IMR-90 (cell line): ENCODE measurements at regions not wholly inside any gene's neighbourhood (a gene's known extent, or its start where the extent isn't known, plus 50 kb on each side); places are given as distances from the start of the nearest gene placed in this dataset.

Experiments
- ATAC-seq: fragments of 200-7000 bp; cut with Tn5 transposase; 2 replicates; pipeline ENCODE4 v1.9.1; 2020; ENCODE audit warnings: low read depth, mild to moderate bottlenecking, moderate library complexity
- BruUV-seq: library from RNA; stranded (reverse); fragments of 400-500 nt; replicated peaks from 2 replicates; lab custom pipeline; 2021; lab: Mats Ljungman, UMichigan
- CTCF ChIA-PET: fragments of 300-600 bp; formaldehyde crosslinking; extraction: SDS; loops from one replicate; lab custom pipeline; 2021; ENCODE audit warnings: antibody characterized with exemption; lab: Yijun Ruan, JAX
- POLR2A ChIA-PET: fragments of 300-600 bp; sonication (Branson Sonifier 250); formaldehyde crosslinking; loops from one replicate; lab custom pipeline; 2022; ENCODE audit warnings: antibody characterized with exemption; ENCODE audit not compliant: unreplicated experiment; lab: Charles Lee
- DNase-seq: peaks from one replicate; pipeline ENCODE4 v3.0.0; 2013
- H2AFZ ChIP-seq: replicated peaks from 2 replicates; pipeline ENCODE3; 2013; ENCODE audit warnings: low read length, mild to moderate bottlenecking; ENCODE audit not compliant: poor library complexity
- H2AK5ac ChIP-seq: 2 replicates; pipeline ENCODE4 v1.6.1; 2013; ENCODE audit warnings: low read depth, low read length, inconsistent platforms
- H2AK9ac ChIP-seq: replicated peaks from 2 replicates; pipeline ENCODE3; 2013; ENCODE audit warnings: mild to moderate bottlenecking, low read depth, low read length, moderate library complexity; ENCODE audit not compliant: poor library complexity
- H2BK120ac ChIP-seq: 2 replicates; pipeline ENCODE4 v1.6.1; 2013; ENCODE audit warnings: low read depth, low read length, inconsistent platforms
- H2BK15ac ChIP-seq: 3 replicates; pipeline ENCODE4 v1.6.1; 2013; ENCODE audit warnings: low read depth, low read length, inconsistent platforms
- H2BK20ac ChIP-seq: 2 replicates; pipeline ENCODE4 v1.6.1; 2013; ENCODE audit warnings: low read depth, mild to moderate bottlenecking, inconsistent platforms, low read length, moderate library complexity
- H2BK5ac ChIP-seq: 2 replicates; pipeline ENCODE4 v1.6.1; 2013; ENCODE audit warnings: mild to moderate bottlenecking, low read depth, low read length, inconsistent platforms; ENCODE audit not compliant: poor library complexity, severe bottlenecking
- H3K14ac ChIP-seq: replicated peaks from 2 replicates; pipeline ENCODE4 v1.6.1; 2013; ENCODE audit warnings: low read depth, low read length, inconsistent platforms
- H3K18ac ChIP-seq: 2 replicates; pipeline ENCODE4 v1.6.1; 2013; ENCODE audit warnings: low read depth, low read length, control low read depth
- H3K23ac ChIP-seq: 2 replicates; pipeline ENCODE4 v1.6.1; 2013; ENCODE audit warnings: low read depth, low read length, inconsistent platforms
- H3K27ac ChIP-seq: 2 replicates; pipeline ENCODE4 v1.5.1; 2013; ENCODE audit warnings: mild to moderate bottlenecking, control low read depth, low read length; ENCODE audit not compliant: insufficient read depth
- H3K27me3 ChIP-seq: 2 replicates; pipeline ENCODE4 v1.6.1; 2013; ENCODE audit warnings: low read length; ENCODE audit not compliant: control insufficient read depth, insufficient read depth
- H3K36me3 ChIP-seq: 2 replicates; pipeline ENCODE4 v1.6.1; 2013; ENCODE audit warnings: low read length, mixed read lengths; ENCODE audit not compliant: control insufficient read depth, insufficient read depth
- H3K4ac ChIP-seq: 2 replicates; pipeline ENCODE4 v1.6.1; 2013; ENCODE audit warnings: low read depth, low read length, inconsistent platforms
- H3K4me1 ChIP-seq: 2 replicates; pipeline ENCODE4 v1.6.1; 2013; ENCODE audit warnings: low read length, mixed read lengths; ENCODE audit not compliant: control insufficient read depth, insufficient read depth
- H3K4me2 ChIP-seq: 2 replicates; pipeline ENCODE4 v1.6.1; 2013; ENCODE audit warnings: low read depth, mild to moderate bottlenecking, control low read depth, low read length, moderate library complexity
- H3K4me3 ChIP-seq: 2 replicates; pipeline ENCODE4 v1.5.1; 2013; ENCODE audit warnings: low read depth, mild to moderate bottlenecking, control low read depth, low read length, moderate library complexity; ENCODE audit not compliant: insufficient read depth
- H3K56ac ChIP-seq: 2 replicates; pipeline ENCODE4 v1.6.1; 2013; ENCODE audit warnings: low read length, inconsistent platforms; ENCODE audit not compliant: insufficient read depth; ENCODE audit errors: extremely low read depth
- H3K79me1 ChIP-seq, 2 experiments: 2 replicates each; pipeline ENCODE4 v1.6.1; 2013; ENCODE audit warnings: low read length in 2 of 2, inconsistent platforms in 1 of 2, low read depth in 1 of 2
- H3K9ac ChIP-seq: 2 replicates; pipeline ENCODE4 v1.6.1; 2013; ENCODE audit warnings: low read depth, low read length, control low read depth
- H3K9me1 ChIP-seq: 2 replicates; pipeline ENCODE4 v1.6.1; 2013; ENCODE audit warnings: low read length, inconsistent platforms; ENCODE audit not compliant: insufficient read depth
- H3K9me3 ChIP-seq: 2 replicates; pipeline ENCODE4 v1.6.1; 2013; ENCODE audit warnings: low read length; ENCODE audit not compliant: control insufficient read depth, insufficient read depth
- H4K20me1 ChIP-seq: 2 replicates; pipeline ENCODE4 v1.6.1; 2013; ENCODE audit warnings: low read length, inconsistent platforms; ENCODE audit not compliant: insufficient read depth
- H4K5ac ChIP-seq: 2 replicates; pipeline ENCODE4 v1.6.1; 2013; ENCODE audit warnings: mild to moderate bottlenecking, low read depth, low read length, control low read depth
- H4K8ac ChIP-seq, 2 experiments: 2 replicates each; pipeline ENCODE4 v1.6.1; 2013; ENCODE audit warnings: low read depth in 2 of 2, low read length in 2 of 2, control low read depth in 1 of 2, inconsistent platforms in 1 of 2
- H4K91ac ChIP-seq: 2 replicates; pipeline ENCODE4 v1.6.1; 2013; ENCODE audit warnings: low read depth, low read length, inconsistent platforms; ENCODE audit not compliant: insufficient read depth
- BHLHE40 ChIP-seq: fragments of 150-350 bp; IDR thresholded peaks from 2 replicates; pipeline ENCODE4 v1.6.1; 2016; ENCODE audit warnings: mild to moderate bottlenecking, low read depth, low read length
- CHD1 ChIP-seq: IDR thresholded peaks from 2 replicates; pipeline ENCODE4 v1.6.1; 2012; ENCODE audit warnings: low read depth, low read length, improper control_type of control experiment
- CTCF ChIP-seq: conservative IDR thresholded peaks from 2 replicates; pipeline ENCODE4 v1.5.1; 2012; ENCODE audit warnings: mild to moderate bottlenecking, low read depth, low read length, improper control_type of control experiment
- ELK1 ChIP-seq: fragments of 150-350 bp; IDR thresholded peaks from 2 replicates; pipeline ENCODE4 v1.6.1; 2016; ENCODE audit warnings: low read depth, mild to moderate bottlenecking, low read length, moderate library complexity, borderline replicate concordance
- FOS ChIP-seq: fragments of 150-350 bp; IDR thresholded peaks from 2 replicates; pipeline ENCODE4 v1.6.1; 2016; ENCODE audit warnings: low read depth, low read length
- MAFK ChIP-seq: IDR thresholded peaks from 2 replicates; pipeline ENCODE4 v1.6.1; 2012; ENCODE audit warnings: low read depth, low read length, improper control_type of control experiment
- MAZ ChIP-seq: IDR thresholded peaks from 2 replicates; pipeline ENCODE4 v1.6.1; 2012; ENCODE audit warnings: low read depth, mild to moderate bottlenecking, low read length, improper control_type of control experiment, moderate library complexity, borderline replicate concordance
- MXI1 ChIP-seq: IDR thresholded peaks from 2 replicates; pipeline ENCODE4 v1.6.1; 2012; ENCODE audit warnings: low read depth, mild to moderate bottlenecking, low read length, moderate library complexity, borderline replicate concordance
- RAD21 ChIP-seq: IDR thresholded peaks from 2 replicates; pipeline ENCODE4 v1.6.1; 2012; ENCODE audit warnings: low read length, improper control_type of control experiment
- RCOR1 ChIP-seq: IDR thresholded peaks from 2 replicates; pipeline ENCODE4 v1.6.1; 2012; ENCODE audit warnings: mild to moderate bottlenecking, low read length, improper control_type of control experiment; ENCODE audit not compliant: insufficient replicate concordance
- RFX5 ChIP-seq: IDR thresholded peaks from 2 replicates; pipeline ENCODE4 v1.8.0; 2012; ENCODE audit warnings: low read depth, mild to moderate bottlenecking, low read length, moderate library complexity
- SMC3 ChIP-seq: fragments of 150-350 bp; IDR thresholded peaks from 2 replicates; pipeline ENCODE4 v1.6.1; 2016; ENCODE audit warnings: low read depth, mild to moderate bottlenecking, antibody characterized with exemption, low read length, moderate library complexity
- USF2 ChIP-seq: fragments of 150-350 bp; IDR thresholded peaks from 2 replicates; pipeline ENCODE4 v1.6.1; 2017; ENCODE audit warnings: mild to moderate bottlenecking, antibody characterized with exemption, low read length, low read depth
- WGBS, 2 experiments: methylation state at CpG; one replicate each; pipeline versions ENCODE4 v1.1.5 to v1.1.7; 2013; ENCODE audit warnings: missing lambda C conversion rate in 2 of 2; ENCODE audit not compliant: insufficient read length in 1 of 2; ENCODE audit errors: extremely low coverage in 2 of 2; 5-methylcytosine and 5-hydroxymethylcytosine counted together
- dilution Hi-C: fragments of 300-500 bp; cut with HindIII; formaldehyde crosslinking; loops from one replicate; pipeline ENCODE4 v1.14.3; 2018; ENCODE audit warnings: low sequenced_read_pairs; ENCODE audit not compliant: unreplicated experiment
- in situ Hi-C: fragments of 300-500 bp; cut with MboI; formaldehyde crosslinking; loops from 3 replicates; pipeline ENCODE4 v1.14.3; 2019; ENCODE audit warnings: low sequenced_read_pairs, inconsistent platforms, mixed read lengths
- intact Hi-C: fragments of 100-400 bp; cut with micrococcal nuclease; formaldehyde crosslinking; loops from 2 replicates; pipeline ENCODE4 v1.10.0; 2022

- H3K4me2 ChIP-seq: no peak overlapping the region
- dilution Hi-C loops: no loop called here
- intact Hi-C loops: no loop called here
Observed at GRCh38 chr12:126950266-126950665, 1316.7 kb upstream of the TMEM132C start.

More at GRCh38 chr12:126950266-126950665, 1316.7 kb upstream of the TMEM132C start:
- TF ChIP-seq MAFK (no peak), SMC3 (no peak), BHLHE40 (no peak), CTCF (no peak), CHD1 (no peak), RCOR1 (no peak), RFX5 (no peak), ELK1 (no peak), USF2 (no peak), MXI1 (no peak), RAD21 (no peak), MAZ (no peak), FOS (no peak)
- Histone ChIP-seq H3K23ac (no peak overlapping the region), H4K8ac (no peak overlapping the region), H3K27me3 (no peaks in the 10 kb centered on the region), H4K20me1 (no peaks in the 10 kb centered on the region), H3K4me1 (no peaks in the 10 kb centered on the region), H2AK9ac (no peak overlapping the region), H3K36me3 (no peaks in the 10 kb centered on the region), H3K4me3 (no peak overlapping the region), H2BK120ac (no peak overlapping the region), H3K18ac (no peak overlapping the region), H3K9ac (no peak overlapping the region), H2AFZ (no peak overlapping the region), H3K14ac (no peak overlapping the region), H4K5ac (no peak overlapping the region), H2BK20ac (no peak overlapping the region), H3K56ac (no peak overlapping the region), H2BK5ac (no peak overlapping the region), H3K27ac (no peak overlapping the region), H2AK5ac (no peak overlapping the region), H3K9me1 (no peaks in the 10 kb centered on the region), H4K91ac (no peak overlapping the region), H3K79me1 (no peaks in the 10 kb centered on the region), H3K9me3 (peaks cover 24% of the 10 kb centered on the region; the same call in 1 of the 2 replicates), H3K4ac (no peak overlapping the region), H2BK15ac (no peak overlapping the region)
- no TSS peak for BruUV-seq
- WGBS, 2 experiments: 68% methylated on average over 3 of the region's 6 CpGs; no CpG with 5 or more reads in 1 of the 2 experiments
- CTCF ChIA-PET: no interaction called here
- POLR2A ChIA-PET: no interaction called here
- in situ Hi-C loops: no loop called here
- ATAC-seq (no peak), DNase-seq (no peak)
